Mesothelial cell of epicardium (in vitro differentiated cells): ENCODE measurements at regions not wholly inside any gene's neighbourhood (a gene's known extent, or its start where the extent isn't known, plus 50 kb on each side); places are given as distances from the start of the nearest gene placed in this dataset.

Experiments
- DNase-seq, 2 experiments: peaks; one replicate each; pipeline ENCODE4 v3.0.0; 2021; ENCODE audit warnings: low spot score in 2 of 2; ENCODE audit not compliant: unreplicated experiment in 2 of 2
- H3K27ac Mint-ChIP-seq: 2 replicates; pipeline ENCODE4 v1.8.0; 2021; ENCODE audit warnings: mixed read lengths
- H3K27me3 Mint-ChIP-seq: 2 replicates; pipeline ENCODE4 v1.8.0; 2021; ENCODE audit warnings: low read depth, mixed read lengths
- H3K36me3 Mint-ChIP-seq: 2 replicates; pipeline ENCODE4 v1.8.0; 2021; ENCODE audit warnings: mixed read lengths
- H3K4me1 Mint-ChIP-seq: 2 replicates; pipeline ENCODE4 v1.8.0; 2021; ENCODE audit warnings: mixed read lengths
- H3K4me3 Mint-ChIP-seq: 2 replicates; pipeline ENCODE4 v1.8.0; 2021; ENCODE audit warnings: mild to moderate bottlenecking, moderate library complexity, mixed read lengths
- H3K9me3 Mint-ChIP-seq: 2 replicates; pipeline ENCODE4 v1.8.0; 2021; ENCODE audit warnings: mixed read lengths
- TF ChIP-seq, protein P1 (sequence below): fragments of 200-600 bp; sonication (generic); IDR thresholded peaks from one replicate; pipeline ENCODE4 v1.5.0; 2021; ENCODE audit warnings: antibody characterized with exemption; ENCODE audit not compliant: unreplicated experiment

DNA sequence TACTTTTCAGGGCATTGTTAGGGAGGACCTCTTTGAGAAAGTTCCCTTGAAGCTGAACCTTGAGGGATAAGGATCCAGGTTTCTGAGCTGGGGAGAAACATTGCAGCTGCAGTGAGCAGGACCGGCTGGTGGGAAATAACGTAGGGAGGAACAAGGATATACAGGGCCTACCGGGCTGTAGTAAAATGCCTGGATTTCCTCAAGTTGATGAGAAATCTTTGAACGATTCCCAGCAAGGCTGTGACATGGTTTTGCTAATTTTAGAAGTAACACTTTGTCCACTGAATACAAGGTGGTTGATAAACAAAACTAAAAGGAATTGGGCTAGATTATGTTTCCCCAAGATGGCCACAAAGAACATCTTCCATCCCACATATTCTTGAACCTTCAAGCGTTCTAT lies 137.0 kb upstream of the AGBL1 start:
- Mint-ChIP-seq H3K4me1 (peaks cover 10% of the 10 kb centered on the region), H3K4me3 (no peak overlapping the region), H3K36me3 (no peaks in the 10 kb centered on the region)

DNA sequence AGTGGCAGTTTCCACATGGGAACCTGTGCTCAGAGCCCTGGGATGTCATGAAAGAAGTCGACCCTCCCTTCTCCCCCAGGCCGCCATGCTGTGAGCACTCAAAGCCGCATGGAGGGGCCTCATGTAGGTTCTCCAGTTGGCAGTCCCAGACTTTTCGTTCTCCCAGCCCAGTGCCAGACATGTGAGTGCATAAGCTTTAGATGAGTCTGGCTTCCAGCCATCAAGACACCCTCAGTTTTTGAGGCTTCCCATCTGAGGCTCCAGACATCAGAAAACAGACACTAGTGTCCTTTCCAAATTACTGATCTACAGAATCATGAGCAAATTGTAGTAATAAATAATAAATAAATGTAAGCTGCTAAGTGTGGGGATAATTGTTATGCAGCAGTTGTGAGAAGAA lies 136.5 kb upstream of the AGBL1 start:
- Mint-ChIP-seq H3K4me1 (peaks cover 10% of the 10 kb centered on the region), H3K27me3 (peaks cover 13% of the 10 kb centered on the region), H3K27ac (no peak overlapping the region), H3K4me3 (no peak overlapping the region), H3K9me3 (no peaks in the 10 kb centered on the region), H3K36me3 (no peaks in the 10 kb centered on the region)
- no peak for DNase-seq
- TF ChIP-seq, protein P1, sequence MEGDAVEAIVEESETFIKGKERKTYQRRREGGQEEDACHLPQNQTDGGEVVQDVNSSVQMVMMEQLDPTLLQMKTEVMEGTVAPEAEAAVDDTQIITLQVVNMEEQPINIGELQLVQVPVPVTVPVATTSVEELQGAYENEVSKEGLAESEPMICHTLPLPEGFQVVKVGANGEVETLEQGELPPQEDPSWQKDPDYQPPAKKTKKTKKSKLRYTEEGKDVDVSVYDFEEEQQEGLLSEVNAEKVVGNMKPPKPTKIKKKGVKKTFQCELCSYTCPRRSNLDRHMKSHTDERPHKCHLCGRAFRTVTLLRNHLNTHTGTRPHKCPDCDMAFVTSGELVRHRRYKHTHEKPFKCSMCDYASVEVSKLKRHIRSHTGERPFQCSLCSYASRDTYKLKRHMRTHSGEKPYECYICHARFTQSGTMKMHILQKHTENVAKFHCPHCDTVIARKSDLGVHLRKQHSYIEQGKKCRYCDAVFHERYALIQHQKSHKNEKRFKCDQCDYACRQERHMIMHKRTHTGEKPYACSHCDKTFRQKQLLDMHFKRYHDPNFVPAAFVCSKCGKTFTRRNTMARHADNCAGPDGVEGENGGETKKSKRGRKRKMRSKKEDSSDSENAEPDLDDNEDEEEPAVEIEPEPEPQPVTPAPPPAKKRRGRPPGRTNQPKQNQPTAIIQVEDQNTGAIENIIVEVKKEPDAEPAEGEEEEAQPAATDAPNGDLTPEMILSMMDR, result no peak

More for the DNA sequence above, 137.0 kb upstream of the AGBL1 start:
- Mint-ChIP-seq H3K27ac (no peak overlapping the region), H3K9me3 (no peaks in the 10 kb centered on the region), H3K27me3 (peaks cover 11% of the 10 kb centered on the region)
- no peak for DNase-seq
- TF ChIP-seq, protein P1, result no peak

DNA sequence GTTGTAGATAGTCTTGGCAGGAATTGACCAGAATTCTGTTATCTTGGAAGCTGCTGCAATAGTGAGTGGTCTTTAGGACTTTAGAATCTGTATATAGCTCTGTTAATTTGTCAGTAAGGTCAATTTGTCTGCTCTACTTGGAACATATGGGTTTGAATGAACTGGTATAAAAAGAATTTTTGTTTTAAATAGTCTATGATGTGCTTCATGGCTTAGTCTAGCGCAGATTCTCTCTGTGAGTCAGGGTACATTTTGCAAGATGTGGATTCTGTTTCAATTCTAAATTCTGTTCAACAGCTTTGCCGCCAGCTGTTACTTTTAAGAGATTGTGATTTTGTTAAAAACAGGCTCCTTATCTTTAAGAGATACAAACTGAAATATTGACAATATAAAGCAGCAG lies 135.9 kb upstream of the AGBL1 start:
- no peak for DNase-seq
- no peak overlapping the region for H3K27ac Mint-ChIP-seq
- peaks cover 10% of the 10 kb centered on the region for H3K4me1 Mint-ChIP-seq
- TF ChIP-seq, protein P1, result no peak
- peaks cover 18% of the 10 kb centered on the region for H3K27me3 Mint-ChIP-seq
- no peak overlapping the region for H3K4me3 Mint-ChIP-seq
- H3K9me3 Mint-ChIP-seq, result no peaks in the 10 kb centered on the region
- no peaks in the 10 kb centered on the region for H3K36me3 Mint-ChIP-seq

DNA sequence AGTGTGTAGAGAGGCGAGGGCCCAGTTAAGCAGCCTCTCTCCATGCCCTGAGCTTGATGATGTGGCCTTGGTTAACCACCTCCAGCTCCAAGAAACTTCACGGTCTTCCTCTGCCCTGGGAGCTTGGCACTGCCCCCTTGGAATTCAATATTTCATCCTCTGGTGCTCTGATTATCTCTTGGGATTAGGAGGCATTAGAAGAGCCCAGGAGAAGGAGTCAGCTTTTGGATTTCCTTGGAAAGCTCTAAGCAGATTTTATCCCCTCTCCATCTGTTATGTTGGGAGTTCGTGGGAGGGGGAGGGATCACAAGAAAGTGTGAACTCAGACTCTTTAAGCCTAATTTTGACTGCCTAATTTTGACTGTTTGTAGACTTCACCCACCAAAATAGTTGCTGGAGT lies 132.7 kb upstream of the AGBL1 start:
- DNase-seq, result no peak
- Mint-ChIP-seq H3K4me3 (no peak overlapping the region), H3K27me3 (peaks cover 38% of the 10 kb centered on the region), H3K27ac (no peak overlapping the region), H3K9me3 (no peaks in the 10 kb centered on the region), H3K36me3 (no peaks in the 10 kb centered on the region), H3K4me1 (no peaks in the 10 kb centered on the region)
- TF ChIP-seq, protein P1, result no peak

DNA sequence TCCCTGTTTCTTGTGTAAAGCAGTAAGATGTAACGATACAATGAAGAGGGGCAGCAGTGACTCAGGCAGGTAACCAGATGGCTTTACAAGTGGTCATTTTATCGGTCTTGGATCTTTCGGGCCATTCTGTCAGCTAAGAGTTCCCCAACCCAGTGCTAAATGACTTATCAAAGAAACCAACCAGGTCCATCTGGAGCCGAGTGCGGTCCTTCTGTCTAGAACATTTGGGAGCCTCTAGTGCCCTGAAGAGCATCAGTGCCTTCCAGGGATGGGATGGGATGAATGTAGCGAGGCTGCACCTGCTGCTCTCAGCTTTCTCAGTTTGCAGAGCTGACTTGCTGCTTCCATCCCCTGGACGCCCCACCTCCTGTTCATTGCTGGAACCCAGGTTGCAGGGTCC lies 131.7 kb upstream of the AGBL1 start:
- no peaks in the 10 kb centered on the region for H3K9me3 Mint-ChIP-seq
- peaks cover 43% of the 10 kb centered on the region for H3K27me3 Mint-ChIP-seq
- no peaks in the 10 kb centered on the region for H3K36me3 Mint-ChIP-seq
- H3K4me1 Mint-ChIP-seq, result no peaks in the 10 kb centered on the region
- H3K4me3 Mint-ChIP-seq, result no peak overlapping the region
- no peak overlapping the region for H3K27ac Mint-ChIP-seq
- DNase-seq, result no peak
- TF ChIP-seq, protein P1, result no peak

DNA sequence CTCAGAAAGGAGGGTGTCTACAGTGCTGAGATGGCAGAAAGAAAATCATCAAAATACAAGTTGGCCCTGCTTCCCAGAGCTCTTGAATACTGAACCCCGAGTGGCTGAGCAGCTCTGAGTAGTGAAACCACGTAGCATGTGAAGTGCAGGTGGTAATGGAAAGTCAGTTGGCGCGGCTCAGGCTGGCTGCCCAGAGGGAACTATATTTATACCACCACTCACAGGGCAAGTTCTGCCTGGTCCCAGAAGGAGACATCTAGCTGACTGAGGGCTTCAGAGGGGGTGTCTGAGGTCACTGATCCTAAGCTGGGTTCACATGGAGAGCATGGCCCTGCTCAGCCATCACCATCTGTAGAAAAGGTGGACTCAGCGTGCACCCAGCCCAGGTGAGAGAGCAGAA lies 129.6 kb upstream of the AGBL1 start:
- Mint-ChIP-seq H3K27ac (no peak overlapping the region), H3K36me3 (no peaks in the 10 kb centered on the region), H3K4me3 (no peak overlapping the region), H3K4me1 (no peaks in the 10 kb centered on the region), H3K27me3 (peaks cover 57% of the 10 kb centered on the region), H3K9me3 (no peaks in the 10 kb centered on the region)
- no peak for DNase-seq
- TF ChIP-seq, protein P1, result no peak
